ENCODE measurements at regions not wholly inside any gene's neighbourhood (a gene's known extent, or its start where the extent isn't known, plus 50 kb on each side); places are given as distances from the start of the nearest gene placed in this dataset.

DNA sequence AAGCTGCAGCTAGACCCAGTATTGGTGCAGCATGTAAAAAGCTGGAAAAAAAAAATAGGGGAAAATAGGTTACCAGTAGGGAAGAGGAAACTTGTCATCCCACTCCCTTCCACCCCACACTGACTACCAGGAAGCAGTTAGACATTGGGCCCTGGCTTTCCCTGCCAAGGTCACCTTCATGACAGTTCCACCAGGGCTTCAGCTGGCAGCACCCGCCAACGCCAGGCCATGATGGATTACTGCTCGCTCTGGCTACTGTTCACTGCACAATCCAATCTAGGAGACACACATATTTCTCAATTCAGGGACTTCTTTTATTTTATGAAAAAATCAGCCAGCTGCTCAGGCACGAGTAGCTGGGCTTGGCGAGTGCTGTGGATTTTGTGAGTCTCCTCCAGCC, 127.7 kb downstream of the DMRTA2 start:
- TF ChIP-seq POLR2AphosphoS5 (IDR thresholded peaks at IDR 0.05): no peak
- TF ChIP-seq, protein P1, sequence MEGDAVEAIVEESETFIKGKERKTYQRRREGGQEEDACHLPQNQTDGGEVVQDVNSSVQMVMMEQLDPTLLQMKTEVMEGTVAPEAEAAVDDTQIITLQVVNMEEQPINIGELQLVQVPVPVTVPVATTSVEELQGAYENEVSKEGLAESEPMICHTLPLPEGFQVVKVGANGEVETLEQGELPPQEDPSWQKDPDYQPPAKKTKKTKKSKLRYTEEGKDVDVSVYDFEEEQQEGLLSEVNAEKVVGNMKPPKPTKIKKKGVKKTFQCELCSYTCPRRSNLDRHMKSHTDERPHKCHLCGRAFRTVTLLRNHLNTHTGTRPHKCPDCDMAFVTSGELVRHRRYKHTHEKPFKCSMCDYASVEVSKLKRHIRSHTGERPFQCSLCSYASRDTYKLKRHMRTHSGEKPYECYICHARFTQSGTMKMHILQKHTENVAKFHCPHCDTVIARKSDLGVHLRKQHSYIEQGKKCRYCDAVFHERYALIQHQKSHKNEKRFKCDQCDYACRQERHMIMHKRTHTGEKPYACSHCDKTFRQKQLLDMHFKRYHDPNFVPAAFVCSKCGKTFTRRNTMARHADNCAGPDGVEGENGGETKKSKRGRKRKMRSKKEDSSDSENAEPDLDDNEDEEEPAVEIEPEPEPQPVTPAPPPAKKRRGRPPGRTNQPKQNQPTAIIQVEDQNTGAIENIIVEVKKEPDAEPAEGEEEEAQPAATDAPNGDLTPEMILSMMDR (IDR thresholded peaks at IDR 0.05): no peak

All from suprapubic skin (tissue), 3 donors.